Neuronal stem cell (in vitro differentiated cells): ENCODE measurements at regions not wholly inside any gene's neighbourhood (a gene's known extent, or its start where the extent isn't known, plus 50 kb on each side); places are given as distances from the start of the nearest gene placed in this dataset.

Experiments used
- DNase-seq: peaks from one replicate; pipeline ENCODE4 v3.0.0-alpha.2; 2013; ENCODE audit warnings: low spot score
- H2AFZ ChIP-seq: one replicate; pipeline ENCODE4 v1.6.1; 2013; ENCODE audit warnings: mild to moderate bottlenecking, low read length, inconsistent platforms
- H2AK5ac ChIP-seq: 2 replicates; pipeline ENCODE4 v1.6.1; 2013; ENCODE audit warnings: low read depth, mild to moderate bottlenecking, inconsistent platforms, low read length, moderate library complexity, mixed read lengths
- H2BK120ac ChIP-seq: 2 replicates; pipeline ENCODE4 v1.6.1; 2013; ENCODE audit warnings: low read depth, mild to moderate bottlenecking, inconsistent platforms, low read length, moderate library complexity, mixed read lengths
- H2BK12ac ChIP-seq: one replicate; pipeline ENCODE4 v1.6.1; 2013; ENCODE audit warnings: low read length, inconsistent platforms
- H2BK15ac ChIP-seq: 2 replicates; pipeline ENCODE4 v1.6.1; 2013; ENCODE audit warnings: mild to moderate bottlenecking, low read length, inconsistent platforms, mixed read lengths
- H2BK5ac ChIP-seq: one replicate; pipeline ENCODE4 v1.6.1; 2013; ENCODE audit warnings: inconsistent platforms, mild to moderate bottlenecking, low read length, moderate library complexity
- H3K14ac ChIP-seq: one replicate; pipeline ENCODE4 v1.6.1; 2013; ENCODE audit warnings: low read length, inconsistent platforms
- H3K18ac ChIP-seq: 2 replicates; pipeline ENCODE4 v1.6.1; 2013; ENCODE audit warnings: low read length, inconsistent platforms
- H3K23ac ChIP-seq: 2 replicates; pipeline ENCODE4 v1.6.1; 2013; ENCODE audit warnings: low read depth, mild to moderate bottlenecking, mixed read lengths, low read length, inconsistent platforms; ENCODE audit not compliant: poor library complexity
- H3K27ac ChIP-seq: replicated peaks from 3 replicates; pipeline ENCODE4 v1.5.1; 2013; ENCODE audit warnings: low read length, inconsistent platforms
- H3K27me3 ChIP-seq, 3 experiments: 2 replicates each; pipeline ENCODE4 v1.6.1; 2013; ENCODE audit warnings: low read length in 3 of 3, mild to moderate bottlenecking in 2 of 3, inconsistent platforms in 1 of 3, low read depth in 1 of 3, mixed read lengths in 1 of 3, moderate library complexity in 1 of 3; ENCODE audit not compliant: control insufficient read depth in 3 of 3, insufficient read depth in 3 of 3
- H3K36me3 ChIP-seq, 2 donors: replicated peaks in 1 of 2; 2 replicates each; pipeline ENCODE4 v1.6.1; 2013; ENCODE audit warnings: low read length in 2 of 2; ENCODE audit not compliant: control insufficient read depth in 2 of 2, insufficient read depth in 2 of 2
- H3K4ac ChIP-seq: 2 replicates; pipeline ENCODE4 v1.6.1; 2013; ENCODE audit warnings: inconsistent platforms, mild to moderate bottlenecking, low read length, moderate library complexity
- H3K4me1 ChIP-seq, 2 donors: 1 replicate in 1 of 2; 2 replicates in 1 of 2; pipeline ENCODE4 v1.6.1; 2013; ENCODE audit warnings: low read length in 2 of 2, low read depth in 1 of 2; ENCODE audit not compliant: control insufficient read depth in 2 of 2, insufficient read depth in 1 of 2
- H3K4me2 ChIP-seq: one replicate; pipeline ENCODE4 v1.6.1; 2013; ENCODE audit warnings: mild to moderate bottlenecking, low read length, inconsistent platforms; ENCODE audit not compliant: insufficient read depth, poor library complexity, severe bottlenecking
- H3K4me3 ChIP-seq, 2 donors: 2 replicates each; pipeline ENCODE4 v1.5.1; 2013; ENCODE audit warnings: low read length in 2 of 2, mild to moderate bottlenecking in 2 of 2, inconsistent platforms in 1 of 2, moderate library complexity in 1 of 2
- H3K79me1 ChIP-seq: one replicate; pipeline ENCODE4 v1.6.1; 2013; ENCODE audit warnings: low read depth, mild to moderate bottlenecking, inconsistent platforms, low read length, moderate library complexity
- H3K9ac ChIP-seq: one replicate; pipeline ENCODE4 v1.6.1; 2013; ENCODE audit warnings: mild to moderate bottlenecking, low read depth, low read length, inconsistent platforms; ENCODE audit not compliant: poor library complexity
- H3K9me3 ChIP-seq, 2 donors: replicated peaks in 1 of 2; 2 replicates each; pipeline versions ENCODE3 to v1.6.1; 2013; ENCODE audit warnings: low read length in 2 of 2, mild to moderate bottlenecking in 2 of 2, inconsistent platforms in 1 of 2, low read depth in 1 of 2, mixed read lengths in 1 of 2, moderate library complexity in 1 of 2; ENCODE audit not compliant: control insufficient read depth in 2 of 2, insufficient read depth in 1 of 2
- H4K8ac ChIP-seq: one replicate; pipeline ENCODE4 v1.6.1; 2013; ENCODE audit warnings: low read depth, mild to moderate bottlenecking, inconsistent platforms, low read length, moderate library complexity
- H4K91ac ChIP-seq: one replicate; pipeline ENCODE4 v1.6.1; 2013; ENCODE audit warnings: low read length, low read depth, mild to moderate bottlenecking, inconsistent platforms; ENCODE audit not compliant: poor library complexity
- WGBS, 2 donors: extraction: QIAGEN DNeasy Blood & Tissue Kit; methylation state at CpG; one replicate each; pipeline ENCODE4 v1.1.7; 2013; ENCODE audit warnings: missing lambda C conversion rate in 2 of 2, mixed read lengths in 1 of 2; ENCODE audit not compliant: insufficient read length in 2 of 2, insufficient replicate concordance in 1 of 2; ENCODE audit errors: extremely low coverage in 2 of 2; 5-methylcytosine and 5-hydroxymethylcytosine counted together

- no peak overlapping the region for H3K14ac ChIP-seq
- no peak overlapping the region for H3K4ac ChIP-seq
- no peak overlapping the region for H4K8ac ChIP-seq
- H3K9me3 ChIP-seq = no peaks in the 10 kb centered on the region
- no peak overlapping the region for H2BK120ac ChIP-seq
- no peak overlapping the region for H3K4me3 ChIP-seq
- H3K4me1 ChIP-seq = no peaks in the 10 kb centered on the region
- H2BK12ac ChIP-seq = no peak overlapping the region
- no peak overlapping the region for H2BK15ac ChIP-seq
- H3K4me2 ChIP-seq = no peak overlapping the region
- H2AK5ac ChIP-seq = no peak overlapping the region
- H3K9ac ChIP-seq = no peak overlapping the region
- no peaks in the 10 kb centered on the region for H3K79me1 ChIP-seq
- no peak overlapping the region for H2AFZ ChIP-seq
- no peak overlapping the region for H3K27ac ChIP-seq
- H3K23ac ChIP-seq = no peak overlapping the region
- no peak overlapping the region for H2BK5ac ChIP-seq
- H3K36me3 ChIP-seq = no peaks in the 10 kb centered on the region
- no peak for DNase-seq
- no peaks in the 10 kb centered on the region for H3K27me3 ChIP-seq
- H4K91ac ChIP-seq = no peak overlapping the region
- no peak overlapping the region for H3K18ac ChIP-seq
Observed at GRCh38 chr4:141339966-141340365, 119.3 kb downstream of the ZNF330 start.

- no peak overlapping the region for H4K8ac ChIP-seq
- H3K9me3 ChIP-seq = no peaks in the 10 kb centered on the region
- no peak overlapping the region for H3K4ac ChIP-seq
- no peak overlapping the region for H3K9ac ChIP-seq
- H2BK15ac ChIP-seq = no peak overlapping the region
- no peaks in the 10 kb centered on the region for H3K27me3 ChIP-seq
- no peak overlapping the region for H2BK120ac ChIP-seq
- H3K4me1 ChIP-seq = no peaks in the 10 kb centered on the region
- no peak overlapping the region for H4K91ac ChIP-seq
- H2BK5ac ChIP-seq = no peak overlapping the region
- no peak overlapping the region for H3K27ac ChIP-seq
- no peak overlapping the region for H3K23ac ChIP-seq
- H3K4me3 ChIP-seq = no peak overlapping the region
- no peak overlapping the region for H2AFZ ChIP-seq
- H2AK5ac ChIP-seq = no peak overlapping the region
- no peak overlapping the region for H3K18ac ChIP-seq
- no CpG with 5 or more reads among the region's 2 CpGs for WGBS, 2 donors
- H3K4me2 ChIP-seq = no peak overlapping the region
- no peaks in the 10 kb centered on the region for H3K79me1 ChIP-seq
- no peak overlapping the region for H3K14ac ChIP-seq
- no peaks in the 10 kb centered on the region for H3K36me3 ChIP-seq
- H2BK12ac ChIP-seq = no peak overlapping the region
- no peak for DNase-seq
Observed at GRCh38 chr4:141340458-141340857, 119.8 kb downstream of the ZNF330 start.

- H4K8ac ChIP-seq = no peak overlapping the region
- H3K18ac ChIP-seq = no peak overlapping the region
- H3K36me3 ChIP-seq = no peaks in the 10 kb centered on the region
- no peak overlapping the region for H3K23ac ChIP-seq
- H2BK15ac ChIP-seq = no peak overlapping the region
- no peak overlapping the region for H2BK12ac ChIP-seq
- H3K4ac ChIP-seq = no peak overlapping the region
- WGBS, 2 donors = no CpG with 5 or more reads among the region's 1 CpG
- H2AK5ac ChIP-seq = no peak overlapping the region
- no peak overlapping the region for H3K27ac ChIP-seq
- no peaks in the 10 kb centered on the region for H3K79me1 ChIP-seq
- H3K4me1 ChIP-seq = no peaks in the 10 kb centered on the region
- H4K91ac ChIP-seq = no peak overlapping the region
- H3K27me3 ChIP-seq = no peaks in the 10 kb centered on the region
- H2AFZ ChIP-seq = no peak overlapping the region
- H3K4me3 ChIP-seq = no peak overlapping the region
- no peaks in the 10 kb centered on the region for H3K9me3 ChIP-seq
- no peak overlapping the region for H3K14ac ChIP-seq
- H3K4me2 ChIP-seq = no peak overlapping the region
- no peak overlapping the region for H2BK120ac ChIP-seq
- H3K9ac ChIP-seq = no peak overlapping the region
- no peak for DNase-seq
- no peak overlapping the region for H2BK5ac ChIP-seq
Observed at GRCh38 chr4:141346144-141346543, 125.4 kb downstream of the ZNF330 start.

GRCh38 chr4:141347684-141348083 lies 127.0 kb downstream of the ZNF330 start:
- Histone ChIP-seq H3K9me3 (no peaks in the 10 kb centered on the region), H2AFZ (no peak overlapping the region), H2BK5ac (no peak overlapping the region), H3K4me3 (no peak overlapping the region), H3K23ac (no peak overlapping the region), H3K4me1 (no peaks in the 10 kb centered on the region), H4K8ac (no peak overlapping the region), H2BK12ac (no peak overlapping the region), H3K18ac (no peak overlapping the region), H3K4ac (no peak overlapping the region), H3K14ac (no peak overlapping the region), H3K9ac (no peak overlapping the region), H3K36me3 (no peaks in the 10 kb centered on the region), H4K91ac (no peak overlapping the region), H2BK120ac (no peak overlapping the region), H3K27me3 (no peaks in the 10 kb centered on the region), H3K27ac (no peak overlapping the region), H3K79me1 (no peaks in the 10 kb centered on the region), H2AK5ac (no peak overlapping the region), H3K4me2 (no peak overlapping the region), H2BK15ac (no peak overlapping the region)
- DNase-seq = no peak
- no CpG with 5 or more reads among the region's 2 CpGs for whole genome bisulfite sequencing, 2 donors
